B cell (primary cell): ENCODE measurements at regions not wholly inside any gene's neighbourhood (a gene's known extent, or its start where the extent isn't known, plus 50 kb on each side); places are given as distances from the start of the nearest gene placed in this dataset.

Source experiments
- ATAC-seq: fragments of 200-7000 bp; cut with Tn5 transposase; one replicate; pipeline ENCODE4 v1.10.0; 2021; ENCODE audit warnings: low read depth, mild to moderate bottlenecking, moderate number of reproducible peaks, moderate library complexity
- CTCF ChIA-PET: fragments of 350-600 bp; sonication (Branson Sonifier 250); formaldehyde crosslinking; loops from one replicate; lab custom pipeline; 2021; ENCODE audit warnings: antibody characterized with exemption, inconsistent platforms; lab: Charles Lee
- POLR2A ChIA-PET: fragments of 350-600 bp; sonication (Branson Sonifier 250); formaldehyde crosslinking; loops from one replicate; lab custom pipeline; 2021; ENCODE audit warnings: antibody characterized with exemption; lab: Charles Lee
- DNase-seq: peaks from one replicate; pipeline ENCODE4 v3.0.0; 2013
- H2AFZ ChIP-seq: 2 replicates; pipeline ENCODE4 v1.6.1; 2012; ENCODE audit warnings: mild to moderate bottlenecking, low read depth, low read length; ENCODE audit not compliant: insufficient read depth, poor library complexity, severe bottlenecking
- H3K27ac ChIP-seq, 2 donors: 1 replicate in 1 of 2; 2 replicates in 1 of 2; pipeline ENCODE4 v1.5.1; 2012 to 2013; ENCODE audit warnings: low read length in 2 of 2, mild to moderate bottlenecking in 2 of 2, moderate library complexity in 1 of 2
- H3K27me3 ChIP-seq, 4 experiments: fragments of 200-600 bp in 1 of 4; sonication (generic) in 1 of 4; replicated peaks in 1 of 4; 1 replicate in 2 of 4; 2 replicates in 2 of 4; pipeline versions ENCODE4 v1.6.1 to v1.7.0; 2013 to 2016; ENCODE audit warnings: low read length in 3 of 4, mild to moderate bottlenecking in 2 of 4, mixed read lengths in 1 of 4, moderate library complexity in 1 of 4; ENCODE audit not compliant: insufficient read depth in 4 of 4, control insufficient read depth in 3 of 4; ENCODE audit errors: control extremely low read depth in 1 of 4
- H3K36me3 ChIP-seq, 2 experiments: replicated peaks in 1 of 2; 1 replicate in 1 of 2; 2 replicates in 1 of 2; pipeline versions ENCODE4 v1.6.1 to v1.7.1; 2013; ENCODE audit warnings: low read length in 1 of 2; ENCODE audit not compliant: insufficient read depth in 2 of 2, control insufficient read depth in 1 of 2; ENCODE audit errors: control extremely low read depth in 1 of 2, extremely low read depth in 1 of 2
- H3K4me1 ChIP-seq, 2 donors: fragments of 200-600 bp in 1 of 2; sonication (generic) in 1 of 2; 1 replicate in 1 of 2; 2 replicates in 1 of 2; pipeline versions ENCODE4 v1.5.1 to v1.6.1; 2013 to 2017; ENCODE audit warnings: low read length in 2 of 2; ENCODE audit not compliant: control insufficient read depth in 2 of 2, insufficient read depth in 2 of 2
- H3K4me2 ChIP-seq: replicated peaks from 2 replicates; pipeline ENCODE3; 2012; ENCODE audit warnings: mild to moderate bottlenecking, low read depth, low read length; ENCODE audit not compliant: poor library complexity, severe bottlenecking
- H3K4me3 ChIP-seq, 5 experiments: fragments of 200-600 bp in 1 of 5; sonication (generic) in 1 of 5; 1 replicate in 3 of 5; 2 replicates in 2 of 5; pipeline versions ENCODE4 v1.5.1 to v1.7.0; 2011 to 2016; ENCODE audit warnings: low read length in 4 of 5, mild to moderate bottlenecking in 4 of 5, low read depth in 2 of 5, control low read depth in 1 of 5, moderate library complexity in 1 of 5; ENCODE audit not compliant: insufficient read depth in 1 of 5; ENCODE audit errors: control extremely low read depth in 1 of 5, extremely low read depth in 1 of 5
- H3K79me2 ChIP-seq: fragments of 200-600 bp; sonication (generic); one replicate; pipeline ENCODE4 v1.6.0; 2016; ENCODE audit warnings: low read length; ENCODE audit not compliant: control insufficient read depth, insufficient read depth
- H3K9ac ChIP-seq: fragments of 200-600 bp; sonication (generic); 2 replicates; pipeline ENCODE4 v1.6.1; 2017; ENCODE audit warnings: mild to moderate bottlenecking, low read length, moderate library complexity
- H3K9me3 ChIP-seq, 3 donors: one replicate each; pipeline versions ENCODE4 v1.6.1 to v1.7.1; 2013; ENCODE audit warnings: low read length in 2 of 3; ENCODE audit not compliant: control insufficient read depth in 2 of 3, insufficient read depth in 1 of 3; ENCODE audit errors: control extremely low read depth in 1 of 3
- H4K20me1 ChIP-seq: 2 replicates; pipeline ENCODE4 v1.6.0; 2012; ENCODE audit warnings: mild to moderate bottlenecking, low read length; ENCODE audit not compliant: insufficient read depth, control insufficient read depth, poor library complexity, severe bottlenecking
- H3K27ac Mint-ChIP-seq: one replicate; pipeline ENCODE4 v1.8.0; 2021; ENCODE audit warnings: mixed read lengths
- H3K27me3 Mint-ChIP-seq: one replicate; pipeline ENCODE4 v1.8.0; 2021; ENCODE audit warnings: mixed read lengths
- H3K4me1 Mint-ChIP-seq: one replicate; pipeline ENCODE4 v1.8.0; 2021; ENCODE audit warnings: mixed read lengths
- H3K4me3 Mint-ChIP-seq: one replicate; pipeline ENCODE4 v1.8.0; 2021; ENCODE audit warnings: mixed read lengths
- H3K9me3 Mint-ChIP-seq: one replicate; pipeline ENCODE4 v1.8.0; 2022; ENCODE audit warnings: mixed read lengths; ENCODE audit not compliant: insufficient read depth
- EZH2 ChIP-seq: IDR thresholded peaks from 2 replicates; pipeline ENCODE4 v1.6.1; 2012; ENCODE audit warnings: borderline replicate concordance, low read depth, mild to moderate bottlenecking, moderate library complexity, low read length; ENCODE audit not compliant: insufficient read depth, poor library complexity, severe bottlenecking
- WGBS: methylation state at CpG from one replicate; pipeline ENCODE4 v1.1.5; 2013; ENCODE audit warnings: missing lambda C conversion rate; ENCODE audit not compliant: insufficient coverage; 5-methylcytosine and 5-hydroxymethylcytosine counted together
- intact Hi-C: fragments of 100-400 bp; cut with micrococcal nuclease; formaldehyde crosslinking; loops from one replicate; pipeline ENCODE4 v1.10.0; 2022
- TF ChIP-seq, protein P1 (sequence below): fragments of 200-600 bp; IDR thresholded peaks from one replicate; pipeline ENCODE4 v1.8.0; 2022; ENCODE audit warnings: antibody characterized with exemption, mild to moderate bottlenecking

DNA sequence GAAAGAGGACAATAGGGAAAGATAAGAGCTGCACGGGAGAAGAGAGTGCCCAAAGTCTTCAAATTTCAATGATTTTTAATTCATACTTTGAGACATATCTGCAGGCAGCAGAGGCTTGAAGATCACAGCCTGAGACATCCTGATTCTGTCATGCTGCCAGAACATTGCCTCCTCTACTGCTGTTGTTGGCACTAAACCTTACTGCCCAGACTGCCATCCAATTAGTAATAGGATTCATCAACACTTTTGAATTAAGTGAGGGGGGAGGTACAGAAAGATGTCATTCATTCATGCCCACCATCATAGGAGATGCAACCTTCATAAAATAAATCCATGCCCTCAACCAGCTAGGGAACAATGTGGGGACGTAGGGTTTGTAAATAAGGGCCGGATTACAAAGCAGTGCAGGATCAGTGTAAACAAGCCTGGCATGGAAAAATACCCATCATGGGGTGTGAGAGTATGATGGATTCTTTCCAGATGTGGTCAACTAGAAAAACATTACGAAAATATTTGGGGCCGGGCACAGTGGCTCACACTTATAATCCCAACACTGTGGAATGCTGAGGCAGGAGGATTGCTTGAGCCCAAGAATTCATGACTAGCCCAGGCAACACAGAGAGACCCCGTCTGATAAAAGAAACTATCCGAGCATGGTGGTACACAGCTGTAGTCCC is 122.1 kb upstream of the DAPK1 start:
- Mint-ChIP-seq H3K9me3 (no peaks in the 10 kb centered on the region), H3K27ac (no peak overlapping the region), H3K4me3 (no peak overlapping the region), H3K27me3 (peaks cover 3% of the 10 kb centered on the region), H3K4me1 (no peaks in the 10 kb centered on the region)
- CTCF ChIA-PET = no interaction called here
- WGBS = 100% methylated on average over 2 of the region's 7 CpGs
- intact Hi-C loops = no loop called here
- DNase-seq (no peak), ATAC-seq (no peak)
- Histone ChIP-seq H3K4me3 (no peak overlapping the region), H2AFZ (no peak overlapping the region), H4K20me1 (no peaks in the 10 kb centered on the region), H3K9me3 (no peaks in the 10 kb centered on the region), H3K27me3 (peaks cover 0 to 5% (median 0%) of the 10 kb centered on the region in 4 experiments), H3K27ac (no peak overlapping the region), H3K4me1 (no peaks in the 10 kb centered on the region), H3K4me2 (no peak overlapping the region), H3K36me3 (no peaks in the 10 kb centered on the region), H3K79me2 (no peaks in the 10 kb centered on the region), H3K9ac (no peak overlapping the region)
- TF ChIP-seq, protein P1, sequence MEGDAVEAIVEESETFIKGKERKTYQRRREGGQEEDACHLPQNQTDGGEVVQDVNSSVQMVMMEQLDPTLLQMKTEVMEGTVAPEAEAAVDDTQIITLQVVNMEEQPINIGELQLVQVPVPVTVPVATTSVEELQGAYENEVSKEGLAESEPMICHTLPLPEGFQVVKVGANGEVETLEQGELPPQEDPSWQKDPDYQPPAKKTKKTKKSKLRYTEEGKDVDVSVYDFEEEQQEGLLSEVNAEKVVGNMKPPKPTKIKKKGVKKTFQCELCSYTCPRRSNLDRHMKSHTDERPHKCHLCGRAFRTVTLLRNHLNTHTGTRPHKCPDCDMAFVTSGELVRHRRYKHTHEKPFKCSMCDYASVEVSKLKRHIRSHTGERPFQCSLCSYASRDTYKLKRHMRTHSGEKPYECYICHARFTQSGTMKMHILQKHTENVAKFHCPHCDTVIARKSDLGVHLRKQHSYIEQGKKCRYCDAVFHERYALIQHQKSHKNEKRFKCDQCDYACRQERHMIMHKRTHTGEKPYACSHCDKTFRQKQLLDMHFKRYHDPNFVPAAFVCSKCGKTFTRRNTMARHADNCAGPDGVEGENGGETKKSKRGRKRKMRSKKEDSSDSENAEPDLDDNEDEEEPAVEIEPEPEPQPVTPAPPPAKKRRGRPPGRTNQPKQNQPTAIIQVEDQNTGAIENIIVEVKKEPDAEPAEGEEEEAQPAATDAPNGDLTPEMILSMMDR = no peak
- TF ChIP-seq EZH2 = no peak
- POLR2A ChIA-PET = no interaction called here

DNA sequence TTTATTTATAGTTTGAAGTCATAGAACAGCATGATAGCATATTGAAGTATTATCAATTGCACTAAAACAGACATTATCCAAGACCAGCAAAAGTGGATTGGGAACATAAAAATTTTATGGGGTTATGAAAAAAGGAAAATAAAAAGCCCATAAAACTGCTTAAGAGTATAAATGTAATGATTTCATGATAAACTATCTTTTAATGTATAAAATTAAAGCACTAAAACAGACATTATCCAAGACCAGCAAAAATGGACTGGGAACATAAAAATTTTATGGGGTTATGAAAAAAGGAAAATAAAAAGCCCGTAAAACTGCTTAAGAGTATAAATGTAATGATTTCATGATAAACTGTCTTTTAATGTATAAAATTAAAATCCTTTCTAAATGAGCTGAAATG is 119.0 kb upstream of the DAPK1 start:
- Histone ChIP-seq H3K27me3 (no peaks in the 10 kb centered on the region), H3K4me1 (no peaks in the 10 kb centered on the region), H3K4me2 (no peak overlapping the region), H4K20me1 (no peaks in the 10 kb centered on the region), H3K4me3 (no peak overlapping the region), H3K79me2 (no peaks in the 10 kb centered on the region), H2AFZ (no peak overlapping the region), H3K36me3 (no peaks in the 10 kb centered on the region), H3K27ac (no peak overlapping the region), H3K9ac (no peak overlapping the region), H3K9me3 (no peaks in the 10 kb centered on the region)
- no peak for DNase-seq
- H3K4me1 Mint-ChIP-seq = no peaks in the 10 kb centered on the region
- CTCF ChIA-PET = no interaction called here
- intact Hi-C loops = no loop called here
- POLR2A ChIA-PET = no interaction called here
- WGBS = no CpG with 5 or more reads among the region's 1 CpG
- no peak for TF ChIP-seq EZH2
- TF ChIP-seq, protein P1 = no peak
- no peak for ATAC-seq
- H3K4me3 Mint-ChIP-seq = no peak overlapping the region
- peaks cover 3% of the 10 kb centered on the region for H3K27me3 Mint-ChIP-seq
- H3K27ac Mint-ChIP-seq = no peak overlapping the region
- H3K9me3 Mint-ChIP-seq = no peaks in the 10 kb centered on the region
